Spleen (tissue), 11 donors: ENCODE measurements at regions not wholly inside any gene's neighbourhood (a gene's known extent, or its start where the extent isn't known, plus 50 kb on each side); places are given as distances from the start of the nearest gene placed in this dataset.

Experiments
- DNase-seq: peaks from one replicate; pipeline ENCODE4 v3.0.0-alpha.2; 2020
- H3K27ac ChIP-seq, 8 donors: fragments of 200-600 bp; sonication (generic) in 7 of 8; 1 replicate in 4 of 8; 2 replicates in 4 of 8; pipeline versions ENCODE4 v1.5.0 to v1.8.0; 2016 to 2021; ENCODE audit warnings: inconsistent platforms in 4 of 8, mild to moderate bottlenecking in 4 of 8, moderate library complexity in 1 of 8
- H3K27me3 ChIP-seq, 7 donors: fragments of 200-600 bp; sonication (generic) in 6 of 7; replicated peaks in 1 of 7; 1 replicate in 4 of 7; 2 replicates in 3 of 7; pipeline versions ENCODE4 v1.5.0 to v1.8.0; 2016 to 2021; ENCODE audit warnings: inconsistent platforms in 3 of 7, mild to moderate bottlenecking in 1 of 7
- H3K36me3 ChIP-seq, 6 donors: fragments of 200-600 bp; sonication (generic) in 5 of 6; 1 replicate in 4 of 6; 2 replicates in 2 of 6; pipeline versions ENCODE4 v1.5.0 to v1.8.0; 2016 to 2021; ENCODE audit warnings: inconsistent platforms in 2 of 6
- H3K4me1 ChIP-seq, 6 donors: fragments of 200-600 bp; sonication (generic) in 5 of 6; 1 replicate in 3 of 6; 2 replicates in 3 of 6; pipeline versions ENCODE4 v1.5.0 to v1.8.0; 2016 to 2021; ENCODE audit warnings: inconsistent platforms in 3 of 6
- H3K4me3 ChIP-seq, 8 donors: fragments of 200-600 bp; sonication (generic) in 7 of 8; 1 replicate in 4 of 8; 2 replicates in 4 of 8; pipeline versions ENCODE4 v1.5.0 to v1.8.0; 2016 to 2021; ENCODE audit warnings: inconsistent platforms in 4 of 8, mild to moderate bottlenecking in 4 of 8, moderate library complexity in 2 of 8
- H3K9me3 ChIP-seq, 8 donors: fragments of 200-600 bp; sonication (generic) in 7 of 8; 1 replicate in 4 of 8; 2 replicates in 4 of 8; pipeline versions ENCODE4 v1.5.0 to v1.8.0; 2016 to 2021; ENCODE audit warnings: inconsistent platforms in 4 of 8
- CTCF ChIP-seq, 11 experiments: fragments of 200-600 bp in 7 of 11; fragments of 450-650 bp in 4 of 11; sonication (generic) in 4 of 11; IDR thresholded peaks in 8 of 11; conservative IDR thresholded peaks in 3 of 11; 1 replicate in 7 of 11; 2 replicates in 4 of 11; pipeline versions ENCODE4 v1.4.0 to v1.8.0; 2016 to 2021; ENCODE audit warnings: antibody characterized with exemption in 11 of 11, inconsistent platforms in 4 of 11, mild to moderate bottlenecking in 1 of 11
- POLR2A ChIP-seq, 3 donors: fragments of 450-650 bp; IDR thresholded peaks; one replicate each; pipeline ENCODE4 v1.5.1; 2017; ENCODE audit warnings: antibody characterized with exemption in 3 of 3, mild to moderate bottlenecking in 1 of 3
- POLR2AphosphoS5 ChIP-seq, 3 donors: sonication (generic); formaldehyde crosslinking; IDR thresholded peaks; one replicate each; pipeline ENCODE4 v1.5.1; 2017; ENCODE audit warnings: antibody characterized with exemption in 3 of 3
- WGBS, 5 donors: extraction: QIAGEN DNeasy Blood & Tissue Kit in 3 of 5; methylation state at CpG; one replicate each; pipeline versions ENCODE4 v1.1.5 to v1.1.7; 2013 to 2018; 5-methylcytosine and 5-hydroxymethylcytosine counted together
- intact Hi-C: fragments of 100-400 bp; cut with DNase I; formaldehyde crosslinking; loops from one replicate; pipeline ENCODE4 v1.15.0; 2023; ENCODE audit warnings: low total_unique reads
- donor health status: healthy with polysubstance abuse.
- donor health status: DM: no; HTN: no; CAD: no; lungs with moderate emphysema.
- donor health status: DM: no; HTN: no; CAD: no.
- donor health status: Bipolar disorder and iron deficiency.
- donor health status: healthy.
- donor health status: DM: no; HTN: no; CAD: no.
- donor health status: DM: yes; HTN: yes; CAD: no.

GRCh38 chr10:33107953-33108352 lies 149.9 kb upstream of the ITGB1 start:
- Histone ChIP-seq H3K4me3 (no peak overlapping the region), H3K36me3 (no peaks in the 10 kb centered on the region), H3K9me3 (peaks cover 0 to 12% (median 7%) of the 10 kb centered on the region in 8 donors), H3K27ac (no peak overlapping the region), H3K4me1 (peaks cover 3 to 33% (median 23%) of the 10 kb centered on the region in 6 donors), H3K27me3 (no peaks in the 10 kb centered on the region)
- 83 to 92% (median 89%) methylated on average over 4 of the region's 4 CpGs for WGBS, 5 donors
- DNase-seq = no peak
- TF ChIP-seq POLR2A (IDR thresholded peaks at IDR 0.05) (no peak), POLR2AphosphoS5 (IDR thresholded peaks at IDR 0.05) (no peak), CTCF (IDR thresholded peaks at IDR 0.05 in 8 of 11, conservative IDR thresholded peaks at IDR 0.05 in 3 of 11) (no peak)
- intact Hi-C loops = no loop called here

- H3K36me3 ChIP-seq = no peaks in the 10 kb centered on the region
- intact Hi-C loops = no loop called here
- no peak overlapping the region for H3K4me3 ChIP-seq
- H3K9me3 ChIP-seq = peaks cover 0 to 12% (median 7%) of the 10 kb centered on the region in 8 donors
- peaks cover 3 to 26% (median 19%) of the 10 kb centered on the region in 6 donors for H3K4me1 ChIP-seq
- no peak overlapping the region for H3K27ac ChIP-seq
- DNase-seq = no peak
- TF ChIP-seq POLR2AphosphoS5 (IDR thresholded peaks at IDR 0.05) (no peak), CTCF (IDR thresholded peaks at IDR 0.05 in 8 of 11, conservative IDR thresholded peaks at IDR 0.05 in 3 of 11) (no peak), POLR2A (IDR thresholded peaks at IDR 0.05) (no peak)
- H3K27me3 ChIP-seq = no peaks in the 10 kb centered on the region
- WGBS, 5 donors = 78 to 82% (median 80%) methylated on average over 10 of the region's 10 CpGs
Observed at GRCh38 chr10:33106767-33107166, 148.7 kb upstream of the ITGB1 start.

GRCh38 chr10:33103863-33104379 lies 145.9 kb upstream of the ITGB1 start:
- Histone ChIP-seq H3K9me3 (peaks cover 0 to 12% (median 7%) of the 10 kb centered on the region in 8 donors), H3K36me3 (no peaks in the 10 kb centered on the region), H3K27ac (no peak overlapping the region), H3K4me3 (no peak overlapping the region), H3K4me1 (peaks cover 0 to 13% (median 5%) of the 10 kb centered on the region in 6 donors), H3K27me3 (no peaks in the 10 kb centered on the region)
- intact Hi-C loops = no loop called here
- TF ChIP-seq POLR2A (IDR thresholded peaks at IDR 0.05) = no peak
- no peak for TF ChIP-seq CTCF (IDR thresholded peaks at IDR 0.05 in 8 of 11, conservative IDR thresholded peaks at IDR 0.05 in 3 of 11)
- no peak for TF ChIP-seq POLR2AphosphoS5 (IDR thresholded peaks at IDR 0.05)
- WGBS, 5 donors = 76 to 85% (median 80%) methylated on average over 5 of the region's 5 CpGs
- no peak for DNase-seq

- TF ChIP-seq CTCF (IDR thresholded peaks at IDR 0.05 in 8 of 11, conservative IDR thresholded peaks at IDR 0.05 in 3 of 11) = no peak
- TF ChIP-seq POLR2AphosphoS5 (IDR thresholded peaks at IDR 0.05) = no peak
- TF ChIP-seq POLR2A (IDR thresholded peaks at IDR 0.05) = no peak
- no peak for DNase-seq
- Histone ChIP-seq H3K9me3 (peaks cover 0 to 12% (median 7%) of the 10 kb centered on the region in 8 donors), H3K36me3 (no peaks in the 10 kb centered on the region), H3K4me3 (no peak overlapping the region), H3K27ac (no peak overlapping the region), H3K4me1 (peaks cover 0 to 18% (median 5%) of the 10 kb centered on the region in 6 donors), H3K27me3 (no peaks in the 10 kb centered on the region)
- intact Hi-C loops = no loop called here
- WGBS, 5 donors = 70 to 86% (median 75%) methylated on average over 5 of the region's 5 CpGs
Observed at GRCh38 chr10:33102071-33102470, 144.0 kb upstream of the ITGB1 start.
